IMR-90 (cell line): ENCODE measurements at regions not wholly inside any gene's neighbourhood (a gene's known extent, or its start where the extent isn't known, plus 50 kb on each side); places are given as distances from the start of the nearest gene placed in this dataset.

Experiments used
- ATAC-seq: fragments of 200-7000 bp; cut with Tn5 transposase; 2 replicates; pipeline ENCODE4 v1.9.1; 2020; ENCODE audit warnings: low read depth, mild to moderate bottlenecking, moderate library complexity
- BruUV-seq: library from RNA; stranded (reverse); fragments of 400-500 nt; replicated peaks from 2 replicates; lab custom pipeline; 2021; lab: Mats Ljungman, UMichigan
- CTCF ChIA-PET: fragments of 300-600 bp; formaldehyde crosslinking; extraction: SDS; loops from one replicate; lab custom pipeline; 2021; ENCODE audit warnings: antibody characterized with exemption; lab: Yijun Ruan, JAX
- POLR2A ChIA-PET: fragments of 300-600 bp; sonication (Branson Sonifier 250); formaldehyde crosslinking; loops from one replicate; lab custom pipeline; 2022; ENCODE audit warnings: antibody characterized with exemption; ENCODE audit not compliant: unreplicated experiment; lab: Charles Lee
- DNase-seq: peaks from one replicate; pipeline ENCODE4 v3.0.0; 2013
- H2AFZ ChIP-seq: replicated peaks from 2 replicates; pipeline ENCODE3; 2013; ENCODE audit warnings: low read length, mild to moderate bottlenecking; ENCODE audit not compliant: poor library complexity
- H2AK5ac ChIP-seq: 2 replicates; pipeline ENCODE4 v1.6.1; 2013; ENCODE audit warnings: low read depth, low read length, inconsistent platforms
- H2AK9ac ChIP-seq: replicated peaks from 2 replicates; pipeline ENCODE3; 2013; ENCODE audit warnings: mild to moderate bottlenecking, low read depth, low read length, moderate library complexity; ENCODE audit not compliant: poor library complexity
- H2BK120ac ChIP-seq: 2 replicates; pipeline ENCODE4 v1.6.1; 2013; ENCODE audit warnings: low read depth, low read length, inconsistent platforms
- H2BK15ac ChIP-seq: 3 replicates; pipeline ENCODE4 v1.6.1; 2013; ENCODE audit warnings: low read depth, low read length, inconsistent platforms
- H2BK20ac ChIP-seq: 2 replicates; pipeline ENCODE4 v1.6.1; 2013; ENCODE audit warnings: low read depth, mild to moderate bottlenecking, inconsistent platforms, low read length, moderate library complexity
- H2BK5ac ChIP-seq: 2 replicates; pipeline ENCODE4 v1.6.1; 2013; ENCODE audit warnings: mild to moderate bottlenecking, low read depth, low read length, inconsistent platforms; ENCODE audit not compliant: poor library complexity, severe bottlenecking
- H3K14ac ChIP-seq: replicated peaks from 2 replicates; pipeline ENCODE4 v1.6.1; 2013; ENCODE audit warnings: low read depth, low read length, inconsistent platforms
- H3K18ac ChIP-seq: 2 replicates; pipeline ENCODE4 v1.6.1; 2013; ENCODE audit warnings: low read depth, low read length, control low read depth
- H3K23ac ChIP-seq: 2 replicates; pipeline ENCODE4 v1.6.1; 2013; ENCODE audit warnings: low read depth, low read length, inconsistent platforms
- H3K27ac ChIP-seq: 2 replicates; pipeline ENCODE4 v1.5.1; 2013; ENCODE audit warnings: mild to moderate bottlenecking, control low read depth, low read length; ENCODE audit not compliant: insufficient read depth
- H3K27me3 ChIP-seq: 2 replicates; pipeline ENCODE4 v1.6.1; 2013; ENCODE audit warnings: low read length; ENCODE audit not compliant: control insufficient read depth, insufficient read depth
- H3K36me3 ChIP-seq: 2 replicates; pipeline ENCODE4 v1.6.1; 2013; ENCODE audit warnings: low read length, mixed read lengths; ENCODE audit not compliant: control insufficient read depth, insufficient read depth
- H3K4ac ChIP-seq: 2 replicates; pipeline ENCODE4 v1.6.1; 2013; ENCODE audit warnings: low read depth, low read length, inconsistent platforms
- H3K4me1 ChIP-seq: 2 replicates; pipeline ENCODE4 v1.6.1; 2013; ENCODE audit warnings: low read length, mixed read lengths; ENCODE audit not compliant: control insufficient read depth, insufficient read depth
- H3K4me2 ChIP-seq: 2 replicates; pipeline ENCODE4 v1.6.1; 2013; ENCODE audit warnings: low read depth, mild to moderate bottlenecking, control low read depth, low read length, moderate library complexity
- H3K4me3 ChIP-seq: 2 replicates; pipeline ENCODE4 v1.5.1; 2013; ENCODE audit warnings: low read depth, mild to moderate bottlenecking, control low read depth, low read length, moderate library complexity; ENCODE audit not compliant: insufficient read depth
- H3K56ac ChIP-seq: 2 replicates; pipeline ENCODE4 v1.6.1; 2013; ENCODE audit warnings: low read length, inconsistent platforms; ENCODE audit not compliant: insufficient read depth; ENCODE audit errors: extremely low read depth
- H3K79me1 ChIP-seq, 2 experiments: 2 replicates each; pipeline ENCODE4 v1.6.1; 2013; ENCODE audit warnings: low read length in 2 of 2, inconsistent platforms in 1 of 2, low read depth in 1 of 2
- H3K9ac ChIP-seq: 2 replicates; pipeline ENCODE4 v1.6.1; 2013; ENCODE audit warnings: low read depth, low read length, control low read depth
- H3K9me1 ChIP-seq: 2 replicates; pipeline ENCODE4 v1.6.1; 2013; ENCODE audit warnings: low read length, inconsistent platforms; ENCODE audit not compliant: insufficient read depth
- H3K9me3 ChIP-seq: 2 replicates; pipeline ENCODE4 v1.6.1; 2013; ENCODE audit warnings: low read length; ENCODE audit not compliant: control insufficient read depth, insufficient read depth
- H4K20me1 ChIP-seq: 2 replicates; pipeline ENCODE4 v1.6.1; 2013; ENCODE audit warnings: low read length, inconsistent platforms; ENCODE audit not compliant: insufficient read depth
- H4K5ac ChIP-seq: 2 replicates; pipeline ENCODE4 v1.6.1; 2013; ENCODE audit warnings: mild to moderate bottlenecking, low read depth, low read length, control low read depth
- H4K8ac ChIP-seq, 2 experiments: 2 replicates each; pipeline ENCODE4 v1.6.1; 2013; ENCODE audit warnings: low read depth in 2 of 2, low read length in 2 of 2, control low read depth in 1 of 2, inconsistent platforms in 1 of 2
- H4K91ac ChIP-seq: 2 replicates; pipeline ENCODE4 v1.6.1; 2013; ENCODE audit warnings: low read depth, low read length, inconsistent platforms; ENCODE audit not compliant: insufficient read depth
- CEBPB ChIP-seq: IDR thresholded peaks from 2 replicates; pipeline ENCODE4 v1.6.1; 2012; ENCODE audit warnings: low read depth, low read length, improper control_type of control experiment
- MAZ ChIP-seq: IDR thresholded peaks from 2 replicates; pipeline ENCODE4 v1.6.1; 2012; ENCODE audit warnings: low read depth, mild to moderate bottlenecking, low read length, improper control_type of control experiment, moderate library complexity, borderline replicate concordance
- SMC3 ChIP-seq: fragments of 150-350 bp; IDR thresholded peaks from 2 replicates; pipeline ENCODE4 v1.6.1; 2016; ENCODE audit warnings: low read depth, mild to moderate bottlenecking, antibody characterized with exemption, low read length, moderate library complexity
- WGBS, 2 experiments: methylation state at CpG; one replicate each; pipeline versions ENCODE4 v1.1.5 to v1.1.7; 2013; ENCODE audit warnings: missing lambda C conversion rate in 2 of 2; ENCODE audit not compliant: insufficient read length in 1 of 2; ENCODE audit errors: extremely low coverage in 2 of 2; 5-methylcytosine and 5-hydroxymethylcytosine counted together
- dilution Hi-C: fragments of 300-500 bp; cut with HindIII; formaldehyde crosslinking; loops from one replicate; pipeline ENCODE4 v1.14.3; 2018; ENCODE audit warnings: low sequenced_read_pairs; ENCODE audit not compliant: unreplicated experiment
- in situ Hi-C: fragments of 300-500 bp; cut with MboI; formaldehyde crosslinking; loops from 3 replicates; pipeline ENCODE4 v1.14.3; 2019; ENCODE audit warnings: low sequenced_read_pairs, inconsistent platforms, mixed read lengths
- intact Hi-C: fragments of 100-400 bp; cut with micrococcal nuclease; formaldehyde crosslinking; loops from 2 replicates; pipeline ENCODE4 v1.10.0; 2022

- DNase-seq, result no peak
- Histone ChIP-seq H3K14ac (no peak overlapping the region), H3K18ac (no peak overlapping the region), H3K9me1 (no peaks in the 10 kb centered on the region), H3K79me1 (no peaks in the 10 kb centered on the region), H3K56ac (no peak overlapping the region), H3K4me3 (no peak overlapping the region), H2BK120ac (no peak overlapping the region), H4K8ac (no peak overlapping the region), H2BK20ac (no peak overlapping the region), H2BK15ac (no peak overlapping the region), H3K27me3 (peaks cover 5% of the 10 kb centered on the region; the same call in 1 of the 2 replicates), H3K27ac (no peak overlapping the region), H4K91ac (no peak overlapping the region), H3K4ac (no peak overlapping the region), H3K4me2 (no peak overlapping the region), H2BK5ac (no peak overlapping the region), H4K5ac (no peak overlapping the region), H4K20me1 (no peaks in the 10 kb centered on the region), H3K9me3 (no peaks in the 10 kb centered on the region), H2AK9ac (no peak overlapping the region), H2AFZ (no peak overlapping the region), H3K23ac (no peak overlapping the region), H3K36me3 (no peaks in the 10 kb centered on the region), H2AK5ac (no peak overlapping the region), H3K9ac (no peak overlapping the region), H3K4me1 (peaks cover 2% of the 10 kb centered on the region)
- WGBS, 2 experiments, result no CpG with 5 or more reads among the region's 7 CpGs
- ChIA-PET POLR2A (no interaction called here), CTCF (no interaction called here)
- intact Hi-C loops (loop anchor here (5.0 kb wide), 1 partner anchor 57 kb away; no protein-coding TSS in a partner anchor), dilution Hi-C loops (no loop called here), in situ Hi-C loops (no loop called here)
- ATAC-seq, result no peak
- BruUV-seq, result no TSS peak
- no peak for TF ChIP-seq SMC3
- TF ChIP-seq MAZ, result no peak
- no peak for TF ChIP-seq CEBPB
Measured at GRCh38 chr17:30588798-30589247, 111.6 kb downstream of the GOSR1 start.
